OCI-M2 (cell line): ENCODE measurements at regions not wholly inside any gene's neighbourhood (a gene's known extent, or its start where the extent isn't known, plus 50 kb on each side); places are given as distances from the start of the nearest gene placed in this dataset.
"Not testable (repeated sequence)": the region's sequence is repeated elsewhere in the genome, so short reads cannot be mapped to it uniquely, and the experiment has no call there.

Experiments
- DNase-seq: peaks from one replicate; lab custom pipeline; 2025; ENCODE audit not compliant: unreplicated experiment; lab: John Stamatoyannopoulos, UW

DNA sequence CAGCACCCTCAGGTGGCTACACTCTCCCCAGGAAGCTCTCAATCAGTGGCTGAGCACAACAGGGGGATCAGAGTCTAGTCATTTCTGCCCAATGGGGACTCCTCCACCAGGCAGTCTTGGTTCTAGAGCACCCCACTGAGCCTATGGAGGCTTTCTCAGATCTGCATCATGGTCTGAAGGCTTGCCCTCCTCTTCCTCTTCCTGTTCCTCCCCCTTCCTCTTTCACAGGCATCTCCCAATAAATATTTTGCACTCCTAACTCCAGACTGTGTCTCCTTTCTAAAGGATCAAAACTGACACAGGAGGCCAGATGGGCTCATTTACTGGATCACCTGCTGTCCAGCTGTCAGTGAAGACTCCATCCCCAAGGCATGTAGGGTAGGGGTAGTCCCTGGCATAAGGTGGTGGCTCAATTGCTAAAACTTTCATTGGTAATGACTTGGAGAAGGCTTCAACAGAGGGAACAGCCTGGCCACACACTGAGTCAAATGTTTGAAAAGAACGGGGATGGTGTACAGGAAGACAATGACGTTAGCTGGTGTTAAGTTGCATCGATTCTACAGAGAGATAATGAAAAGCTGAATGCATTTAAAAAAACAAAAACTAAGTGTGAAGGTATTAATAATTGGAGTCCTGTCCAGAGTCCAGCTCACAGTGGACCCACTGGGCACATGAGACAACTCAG lies 84.2 kb upstream of the SLC2A1 start:
- DNase-seq, result no peak

GRCh38 chr1:43042127-43042526 lies 83.5 kb upstream of the SLC2A1 start:
- no peak for DNase-seq

GRCh38 chr1:43041591-43041990 lies 82.9 kb upstream of the SLC2A1 start:
- no peak for DNase-seq

GRCh38 chr1:43039228-43040055 lies 80.8 kb upstream of the SLC2A1 start:
- no peak for DNase-seq

DNA sequence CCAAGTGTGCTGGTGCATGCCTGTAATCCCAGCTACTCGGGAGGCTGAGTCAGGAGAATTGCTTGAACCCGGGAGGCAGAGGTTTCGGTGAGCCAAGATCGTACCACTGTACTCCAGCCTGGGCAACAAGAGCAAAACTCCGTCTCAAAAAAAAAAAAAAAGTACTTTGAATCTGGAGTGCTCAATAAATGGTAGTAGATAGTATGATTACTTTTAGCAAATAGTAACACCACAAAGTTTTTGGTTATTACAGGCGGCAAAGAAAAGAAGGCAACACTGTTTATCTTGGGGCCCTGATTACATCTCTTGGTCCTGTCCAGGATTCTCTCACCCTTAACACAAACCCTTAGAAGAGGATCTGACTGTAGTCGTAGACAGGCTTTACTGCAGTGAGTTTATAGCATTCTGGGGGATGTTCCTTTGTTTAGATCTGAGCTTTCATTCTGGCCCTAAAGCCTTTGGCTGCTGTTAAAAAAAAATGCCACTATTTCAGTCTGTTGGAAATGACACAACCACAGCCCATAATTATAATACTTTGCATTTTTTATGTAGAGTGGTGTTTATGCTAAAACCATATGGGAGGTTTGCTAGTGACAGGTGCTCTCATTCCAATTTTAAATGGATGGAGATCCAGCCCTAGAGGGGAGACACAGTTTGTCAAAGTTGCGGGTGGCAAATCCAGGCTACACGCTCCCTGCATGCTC lies 79.7 kb upstream of the SLC2A1 start:
- DNase-seq, result no peak

- DNase-seq, result no peak
Observed at GRCh38 chr1:43037466-43037865, 78.8 kb upstream of the SLC2A1 start.

GRCh38 chr1:43036932-43037331 lies 78.3 kb upstream of the SLC2A1 start:
- DNase-seq, result no peak

GRCh38 chr1:43035821-43036741 lies 77.4 kb upstream of the SLC2A1 start:
- no peak for DNase-seq

DNA sequence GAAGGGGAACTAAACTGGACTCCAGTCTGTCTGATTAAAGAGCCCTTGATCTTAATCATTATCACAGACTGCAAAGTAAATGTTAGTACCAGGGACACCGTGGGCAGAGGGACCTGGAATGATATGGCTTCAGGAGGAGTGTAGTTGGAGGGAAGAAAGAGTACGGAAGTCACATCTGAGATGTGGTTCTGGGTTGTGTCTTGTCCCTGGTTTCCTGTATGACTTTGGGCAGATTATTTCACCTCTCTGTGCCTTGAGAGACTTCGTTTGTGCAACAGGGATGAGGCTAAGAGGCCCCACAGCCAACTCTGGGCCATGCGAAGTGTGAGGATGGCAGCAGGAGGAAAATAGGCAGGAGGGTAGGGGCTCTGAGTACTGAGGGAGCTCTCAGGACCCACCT lies 76.1 kb upstream of the SLC2A1 start:
- no peak for DNase-seq

GRCh38 chr1:43034195-43034658 lies 75.6 kb upstream of the SLC2A1 start:
- DNase-seq, result no peak

GRCh38 chr1:43031316-43032203 lies 72.9 kb upstream of the SLC2A1 start:
- no peak for DNase-seq

DNA sequence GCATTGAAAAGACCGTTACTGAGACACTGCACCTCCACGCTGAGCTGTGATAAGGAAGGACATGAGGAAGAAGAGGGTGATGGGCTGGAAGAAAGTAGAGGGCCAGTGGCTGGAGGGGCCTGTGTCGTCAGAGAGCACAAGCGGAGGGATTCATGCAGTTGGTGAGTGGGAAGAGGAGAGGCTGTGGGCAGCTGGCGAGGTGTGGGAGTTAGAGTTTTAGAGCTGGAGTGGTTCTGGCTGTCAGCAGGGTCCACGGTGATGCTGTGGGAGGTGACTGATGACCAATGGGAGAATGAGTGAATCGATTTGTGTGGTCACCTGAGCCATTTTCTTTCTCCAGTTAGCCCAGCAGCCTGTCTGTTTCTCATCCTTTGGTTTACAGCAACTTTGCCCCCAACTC lies 66.2 kb upstream of the SLC2A1 start:
- DNase-seq, result no peak

GRCh38 chr1:43021547-43022474 lies 63.1 kb upstream of the SLC2A1 start:
- DNase-seq, result no peak

GRCh38 chr1:43019226-43019625 lies 60.6 kb upstream of the SLC2A1 start:
- DNase-seq, result no peak

- DNase-seq, result no peak
Observed at GRCh38 chr1:43018121-43018520, 59.5 kb upstream of the SLC2A1 start.

DNA sequence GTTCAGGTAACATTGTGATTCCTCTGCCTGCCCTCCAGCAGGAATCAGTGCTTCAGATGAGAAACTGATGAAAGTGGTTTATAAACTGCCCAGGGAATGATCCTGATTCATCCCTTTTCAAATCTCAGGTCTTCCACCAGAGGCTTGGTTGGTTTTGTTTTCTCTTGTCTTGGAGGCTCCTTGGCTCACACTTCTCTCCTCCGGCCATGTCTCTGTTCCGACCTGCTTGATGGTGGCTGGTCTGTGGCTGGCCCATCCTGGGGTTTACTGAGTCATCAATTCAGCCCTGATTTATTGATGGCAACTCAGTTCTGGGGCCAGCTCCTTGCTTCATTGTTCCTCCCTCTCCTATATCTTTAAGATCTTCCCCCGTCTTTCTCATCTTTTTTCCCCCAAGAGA lies 56.6 kb upstream of the SLC2A1 start:
- DNase-seq, result no peak

GRCh38 chr1:43014579-43014978 lies 55.9 kb upstream of the SLC2A1 start:
- not testable (repeated sequence) for DNase-seq

DNA sequence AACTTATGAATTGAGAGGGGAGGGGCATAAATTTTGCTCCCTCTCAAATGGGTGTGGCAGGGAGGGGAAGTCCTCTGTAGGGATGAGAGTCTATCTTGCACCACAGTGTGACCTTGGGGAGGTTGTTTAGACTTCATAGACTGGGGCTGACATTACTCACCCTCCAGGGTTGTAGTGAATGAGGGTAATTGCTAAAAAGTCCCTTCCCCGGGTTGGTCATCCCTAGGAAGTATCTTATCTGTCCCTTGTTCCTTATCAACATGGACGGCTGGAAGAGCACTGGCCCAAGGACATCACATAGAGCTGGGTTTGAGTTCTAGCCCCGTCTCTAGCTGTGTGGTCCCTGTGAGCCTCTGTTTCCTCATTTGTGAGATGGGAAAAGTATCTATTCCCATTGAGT lies 52.4 kb upstream of the SLC2A1 start:
- DNase-seq, result peak; percentile 47

GRCh38 chr1:43009274-43009673 lies 50.6 kb upstream of the SLC2A1 start:
- peak; percentile 48 for DNase-seq
